NCI-H460 (cell line): ENCODE measurements at regions not wholly inside any gene's neighbourhood (a gene's known extent, or its start where the extent isn't known, plus 50 kb on each side); places are given as distances from the start of the nearest gene placed in this dataset.

Experiments
- DNase-seq: peaks from one replicate; pipeline ENCODE4 v3.0.0-alpha.2; 2016; ENCODE audit warnings: low read depth; ENCODE audit errors: extremely low read depth
- small RNA-seq, 2 experiments: library from RNA; depleted of rRNA; stranded (forward); fragments of <200 nt; gene quantifications; one replicate each; pipeline ENCODE3, GENCODE V24; 2014

DNA sequence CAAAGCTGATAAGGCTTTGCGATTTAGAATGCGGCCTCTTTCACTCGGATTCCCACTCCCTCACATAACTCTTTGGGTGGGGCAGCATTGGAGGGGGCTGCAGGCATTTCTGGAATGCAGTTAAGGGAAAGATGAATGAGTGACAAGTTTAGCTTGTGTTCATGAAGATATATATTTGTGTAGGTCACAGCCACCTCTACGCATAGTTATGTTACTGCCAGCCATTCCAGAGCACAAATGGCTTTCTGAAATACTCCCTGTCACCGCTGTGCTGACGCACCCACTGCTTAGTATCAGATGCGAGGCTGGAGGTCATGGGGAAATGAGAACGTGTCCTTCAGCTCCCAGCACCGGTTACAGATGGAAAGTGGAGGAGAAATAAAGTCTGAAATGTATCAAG, 54.1 kb upstream of the ATP1A1 start:
- DNase-seq, result no peak

DNA sequence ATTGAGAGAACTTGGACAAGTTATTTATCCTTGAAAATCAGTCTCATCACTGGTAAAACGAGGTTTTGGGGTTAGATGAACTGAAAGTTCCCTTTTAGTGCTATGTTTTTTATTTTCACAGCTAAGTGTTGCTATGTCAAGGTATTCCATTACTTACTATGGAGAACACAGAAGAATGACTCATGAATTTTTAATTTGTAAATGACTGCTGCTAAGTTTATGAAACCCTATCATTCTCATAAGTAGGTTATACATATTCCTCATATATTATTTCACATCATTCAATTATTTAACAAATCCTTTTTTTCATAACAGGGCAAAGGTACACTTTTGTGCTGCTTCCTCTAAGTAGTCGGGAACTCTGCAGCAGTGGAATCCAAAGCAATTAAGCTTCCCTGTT, 52.2 kb upstream of the ATP1A1 start:
- DNase-seq, result no peak

DNA sequence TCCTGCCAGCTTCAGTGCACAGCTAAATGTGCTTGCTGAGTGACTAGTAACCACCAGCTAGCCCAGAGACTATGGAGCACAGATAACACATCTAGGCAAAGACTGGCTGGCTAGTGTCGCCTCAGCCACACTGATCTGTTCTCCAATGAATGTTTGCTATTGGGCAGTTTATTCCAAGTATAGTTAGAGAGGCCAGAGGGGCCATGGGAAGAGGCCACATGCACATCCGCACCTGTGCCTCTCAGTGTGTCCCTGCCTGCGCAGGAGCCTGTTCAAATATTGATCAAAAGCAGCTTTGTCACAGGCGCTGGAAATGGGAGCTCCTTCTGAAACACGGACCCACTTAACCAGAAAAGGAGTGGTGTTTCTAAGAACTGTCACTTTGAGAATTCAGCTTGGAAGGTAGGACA, 51.3 kb upstream of the ATP1A1 start:
- no peak for DNase-seq

- DNase-seq, result no peak
These were observed 50.2 kb upstream of the ATP1A1 start for GRCh38 chr1:116322752-116323405.

Small RNA genes in the stretch of these regions (small RNA-seq; reads per million reads assigned to genes)
- gene RF00012, result 0 to 0.12 reads per million in 2 experiments
